ENCODE measurements at regions not wholly inside any gene's neighbourhood (a gene's known extent, or its start where the extent isn't known, plus 50 kb on each side); places are given as distances from the start of the nearest gene placed in this dataset.

DNA sequence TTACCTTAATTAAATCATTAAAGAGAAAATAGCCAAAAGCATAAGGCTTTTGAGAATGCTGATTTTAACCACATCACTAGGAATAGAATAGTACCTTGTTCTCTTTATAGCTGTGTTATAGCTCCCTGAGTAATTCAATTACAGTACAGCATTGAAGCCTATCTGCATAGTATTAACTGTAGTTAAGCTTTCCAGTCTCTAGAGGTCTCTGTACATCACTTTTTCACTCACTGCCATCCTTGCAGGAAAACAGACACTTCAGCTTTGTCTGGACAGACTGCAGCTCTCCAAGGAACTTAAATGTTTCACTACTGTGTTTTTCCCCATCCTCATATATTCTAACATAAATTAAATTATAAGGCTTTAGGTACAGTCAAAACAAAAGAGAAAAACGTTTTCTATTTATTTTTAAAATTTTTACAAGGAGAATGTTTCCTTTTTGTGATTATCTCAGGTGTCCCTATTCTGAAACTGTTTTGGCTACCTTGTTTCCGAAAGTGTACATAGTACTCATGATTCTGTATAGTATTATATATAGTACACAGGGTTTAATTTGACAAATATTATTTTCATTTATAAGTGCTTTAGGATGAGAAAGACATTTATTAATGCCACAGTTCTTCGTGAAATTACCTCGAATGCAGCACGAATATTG, 407.9 kb downstream of the PCDH18 start:
- intact Hi-C loops (cut with DNase I): loop anchor here in 1 of 2 donors (10.0 kb wide), 1 partner anchor 970 kb away; no protein-coding TSS in a partner anchor

DNA sequence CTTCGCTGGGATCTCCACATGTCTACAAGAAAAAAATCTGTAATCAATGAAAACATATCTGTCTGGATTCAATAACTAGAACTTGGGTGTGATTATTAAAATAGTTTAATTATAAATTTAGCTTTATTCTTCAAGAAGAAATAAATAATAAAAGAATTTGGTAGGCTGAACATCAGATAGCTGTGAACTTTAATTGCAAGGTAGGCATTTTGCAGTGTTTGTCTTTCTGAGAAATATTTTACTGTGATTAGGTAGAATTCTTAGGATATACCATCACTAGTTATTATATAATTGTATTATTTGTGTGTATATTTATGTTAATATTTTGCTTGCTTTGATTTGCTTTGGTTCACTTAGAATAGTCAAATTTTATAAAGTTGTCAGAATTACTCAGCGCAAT, 409.4 kb downstream of the PCDH18 start:
- no peak for DNase-seq (ENCODE audit: low spot score)
- intact Hi-C loops (cut with DNase I): loop anchor here in 1 of 2 donors (10.0 kb wide), 1 partner anchor 972 kb away; no protein-coding TSS in a partner anchor

More for the DNA sequence above, 407.9 kb downstream of the PCDH18 start:
- DNase-seq (ENCODE audit: low spot score): no peak

DNA sequence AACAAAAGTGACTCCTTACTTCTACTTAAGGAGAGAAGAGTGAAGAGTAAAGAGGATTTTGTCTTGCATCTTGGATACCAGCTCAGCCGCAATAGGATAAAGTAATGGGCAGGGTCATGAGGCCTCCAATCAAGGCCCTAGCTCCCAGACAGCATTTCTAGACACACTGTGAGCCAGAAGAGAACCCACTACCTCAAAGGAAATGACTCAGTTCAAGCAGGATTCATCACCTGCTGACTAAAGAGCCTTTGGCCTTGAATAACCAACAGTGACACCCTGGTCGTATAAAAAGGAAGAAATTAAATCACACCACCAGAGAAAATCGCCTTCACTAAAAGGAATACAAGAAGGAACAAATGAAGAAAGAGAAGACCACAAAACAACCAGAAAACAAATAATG, 416.1 kb downstream of the PCDH18 start:
- intact Hi-C loops (cut with DNase I): no loop called here
- DNase-seq (ENCODE audit: low spot score): no peak

DNA sequence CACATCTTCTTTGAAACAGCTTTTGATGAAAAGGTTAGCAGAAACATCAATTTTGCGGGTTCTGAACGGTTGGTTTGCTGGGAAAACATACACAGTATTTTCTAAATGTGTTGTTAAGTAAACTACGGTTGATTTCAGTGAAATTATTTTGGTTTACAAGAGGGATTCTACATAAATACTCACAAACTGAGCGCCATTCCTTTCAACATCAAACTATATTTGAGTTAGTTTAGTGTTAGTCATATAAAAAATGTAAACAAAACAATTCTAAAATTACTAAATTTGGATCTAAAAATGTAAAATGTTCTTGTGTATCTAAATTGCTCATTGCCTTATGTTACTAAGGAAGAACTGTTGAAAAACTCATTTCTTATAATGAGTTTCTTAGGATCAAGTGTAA, 425.6 kb downstream of the PCDH18 start:
- intact Hi-C loops (cut with DNase I): no loop called here
- no peak for DNase-seq (ENCODE audit: low spot score)

DNA sequence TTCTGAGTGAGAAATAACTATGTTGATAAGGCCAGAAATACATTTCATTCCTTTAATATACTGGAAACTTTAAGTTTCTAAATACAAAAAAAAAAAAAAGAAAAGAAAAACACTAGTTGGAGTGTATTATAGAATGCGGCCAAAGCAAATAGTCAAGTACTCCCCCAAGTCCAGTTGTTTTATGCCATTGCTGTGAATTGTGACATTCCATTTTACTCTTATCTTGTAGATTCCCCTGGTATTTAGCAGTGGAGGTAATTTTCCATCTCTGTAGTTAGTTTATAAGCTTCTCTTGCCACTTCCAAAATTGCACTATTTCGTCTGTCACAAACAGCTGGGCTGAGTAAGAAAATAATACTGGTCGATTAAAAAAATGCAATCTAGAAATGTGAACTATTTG, 426.0 kb downstream of the PCDH18 start:
- no peak for DNase-seq (ENCODE audit: low spot score)
- intact Hi-C loops (cut with DNase I): no loop called here

DNA sequence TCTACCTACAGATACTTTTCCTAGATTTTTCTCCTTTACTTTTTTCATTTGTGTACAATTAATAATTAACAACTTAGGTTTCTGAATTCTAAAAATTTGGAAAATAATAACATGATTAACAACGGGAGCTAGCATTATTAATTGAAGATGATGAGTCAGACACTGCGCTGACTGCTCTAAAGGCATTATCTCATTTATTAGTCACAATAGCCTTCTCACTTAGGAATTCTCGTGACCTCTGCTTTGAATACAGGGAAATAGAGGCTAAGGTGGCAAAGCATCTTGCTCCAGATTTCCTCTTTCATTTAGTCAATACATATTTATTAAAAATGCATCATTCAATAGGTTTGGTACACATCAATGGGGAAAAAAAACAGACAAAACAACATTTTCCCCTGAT, 441.3 kb downstream of the PCDH18 start:
- no peak for DNase-seq (ENCODE audit: low spot score)
- intact Hi-C loops (cut with DNase I): no loop called here

DNA sequence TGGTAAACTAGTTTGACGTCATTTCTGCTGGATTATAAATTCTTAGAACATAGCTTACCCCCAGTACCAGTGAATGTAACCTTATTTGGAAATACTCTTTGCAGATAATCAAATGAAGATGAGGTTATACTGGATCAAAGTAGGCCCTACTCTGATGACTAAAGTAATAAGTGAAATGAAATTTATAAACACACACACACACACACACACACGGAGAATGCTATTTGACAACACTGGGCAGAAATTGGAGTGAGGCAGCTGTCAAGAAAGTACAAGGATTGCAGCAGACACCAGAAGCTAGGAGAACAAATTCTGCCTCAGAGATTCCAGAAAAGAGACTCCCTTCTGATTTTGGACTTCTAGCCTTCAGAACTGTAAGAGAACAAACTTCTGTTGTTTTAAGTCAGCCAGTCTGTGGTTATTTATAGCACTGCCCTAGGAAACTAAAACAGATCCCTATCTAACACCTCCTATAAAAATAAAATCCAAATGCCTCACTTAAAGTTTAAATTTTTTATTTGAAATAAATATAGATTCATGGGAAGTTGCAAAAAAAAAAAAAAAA, 448.6 kb downstream of the PCDH18 start:
- intact Hi-C loops (cut with DNase I): no loop called here
- no peak for DNase-seq (ENCODE audit: low spot score)

DNA sequence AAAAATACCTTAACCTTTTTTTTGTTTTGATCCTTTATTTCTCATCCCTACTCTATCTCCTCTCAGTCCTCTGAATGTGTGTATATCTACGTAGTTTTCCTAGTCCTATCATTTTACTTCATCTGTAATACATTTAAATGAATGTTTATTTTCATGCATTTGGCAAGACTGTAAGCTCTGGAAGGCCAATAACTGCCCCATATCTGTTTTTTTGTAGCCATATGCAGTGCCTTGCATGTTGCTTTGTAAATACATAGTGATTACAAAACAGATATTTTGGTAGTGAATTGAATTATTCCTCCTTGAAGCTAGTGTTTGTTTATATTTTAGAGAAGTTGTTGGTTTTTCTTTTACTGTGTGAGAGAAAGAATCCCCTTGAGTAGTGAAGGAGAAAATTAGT, 450.2 kb downstream of the PCDH18 start:
- intact Hi-C loops (cut with DNase I): no loop called here
- DNase-seq (ENCODE audit: low spot score): no peak

DNA sequence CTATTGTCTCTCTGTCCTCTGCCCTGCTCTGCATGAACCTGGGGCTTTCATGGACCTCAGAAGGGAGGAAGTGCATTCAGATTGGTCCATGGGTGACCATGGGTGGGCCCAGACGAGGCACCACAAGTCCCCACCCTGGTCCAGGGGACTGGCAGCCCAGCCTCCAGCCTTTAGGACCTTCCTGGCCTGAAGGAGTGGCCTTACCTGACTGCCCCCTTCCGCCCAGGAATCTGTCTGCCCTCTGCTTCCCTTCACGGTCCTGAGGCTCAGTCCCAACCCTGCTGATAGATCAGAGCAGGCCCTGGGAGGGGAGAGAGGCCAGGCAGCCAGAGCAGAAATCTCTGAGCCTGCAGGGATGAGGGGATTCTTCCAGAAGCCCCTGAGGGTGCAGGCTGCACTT, 455.4 kb downstream of the PCDH18 start:
- DNase-seq (ENCODE audit: low spot score): no peak

DNA sequence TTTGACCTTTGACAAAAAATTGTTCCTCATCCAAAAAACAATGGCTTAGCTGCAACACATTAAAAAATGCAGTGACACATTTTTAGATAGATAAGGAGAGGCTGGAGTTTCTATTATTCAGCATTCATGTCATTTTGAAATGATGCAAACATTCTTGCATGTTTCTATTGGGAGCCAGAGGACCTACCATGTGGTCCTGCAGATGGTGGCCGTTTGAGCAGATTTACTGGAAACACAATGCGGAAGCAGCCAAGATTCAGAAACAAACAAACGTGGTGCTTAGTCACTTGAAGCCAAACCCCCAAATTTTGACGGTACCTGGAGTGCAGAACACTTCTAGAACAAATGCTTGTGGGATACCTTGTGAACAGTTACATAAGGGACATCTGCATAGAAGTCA, 456.7 kb downstream of the PCDH18 start:
- DNase-seq (ENCODE audit: low spot score): no peak
- intact Hi-C loops (cut with DNase I): no loop called here

More for the DNA sequence above, 455.4 kb downstream of the PCDH18 start:
- intact Hi-C loops (cut with DNase I): no loop called here

DNA sequence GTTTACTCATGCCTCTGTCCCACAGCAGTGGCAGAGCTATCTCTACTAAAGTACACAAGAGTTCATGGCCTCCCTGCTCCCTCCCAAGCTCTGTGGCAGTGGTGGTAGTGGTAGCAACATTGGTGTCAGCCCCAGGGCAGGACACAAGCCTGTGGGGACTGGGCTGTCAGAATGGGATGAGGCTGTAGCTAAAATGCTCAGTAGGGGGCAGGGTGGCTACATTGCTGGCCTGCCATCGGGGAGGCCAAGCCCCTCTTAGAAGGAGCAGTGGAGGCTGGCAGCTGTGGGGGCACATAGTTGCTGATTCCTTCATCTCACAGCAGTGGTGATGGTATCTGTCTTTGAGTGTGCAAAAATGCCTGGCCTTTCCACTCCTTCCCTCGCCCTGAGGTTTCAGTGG, 461.7 kb downstream of the PCDH18 start:
- DNase-seq (ENCODE audit: low spot score): no peak
- intact Hi-C loops (cut with DNase I): no loop called here

DNA sequence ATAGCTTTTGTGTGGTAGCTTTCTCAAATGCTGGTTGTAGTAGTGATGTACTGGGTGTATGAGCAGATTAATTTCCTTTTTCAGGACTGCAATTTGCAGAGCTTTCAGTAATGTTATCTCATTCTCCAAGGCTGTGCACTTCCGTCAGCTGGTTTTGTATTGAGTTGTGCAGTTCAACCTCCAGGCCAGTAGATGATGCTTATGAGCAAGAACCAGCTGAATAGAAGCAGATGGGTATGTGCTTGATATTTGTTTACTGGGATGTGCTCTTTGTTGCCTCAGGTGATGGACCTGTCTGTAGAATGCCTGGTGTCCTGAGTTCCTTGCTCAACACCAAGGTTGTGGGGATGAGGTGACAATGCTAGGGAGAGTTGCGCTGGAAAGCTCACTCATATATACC, 462.8 kb downstream of the PCDH18 start:
- intact Hi-C loops (cut with DNase I): no loop called here

DNA sequence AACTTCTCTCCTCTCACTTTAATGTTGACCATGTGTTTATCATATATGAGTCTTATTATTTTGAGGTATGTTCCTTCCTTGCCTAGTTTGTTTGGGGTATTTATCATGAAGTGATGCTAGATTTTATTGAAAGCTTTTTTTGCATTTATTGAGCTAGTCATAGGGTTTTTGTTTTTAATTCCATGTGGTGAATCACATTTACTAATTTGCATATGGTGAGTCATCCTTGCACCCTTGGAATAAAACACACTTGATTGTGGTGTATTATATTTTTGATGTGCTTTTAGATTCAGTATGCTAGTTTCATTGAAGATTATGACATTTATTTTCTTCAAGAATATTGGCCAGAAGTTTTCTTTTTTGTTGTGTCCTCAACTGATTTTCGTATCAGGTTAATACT, 464.6 kb downstream of the PCDH18 start:
- DNase-seq (ENCODE audit: low spot score): no peak
- intact Hi-C loops (cut with DNase I): no loop called here

More for the DNA sequence above, 462.8 kb downstream of the PCDH18 start:
- no peak for DNase-seq (ENCODE audit: low spot score)

DNA sequence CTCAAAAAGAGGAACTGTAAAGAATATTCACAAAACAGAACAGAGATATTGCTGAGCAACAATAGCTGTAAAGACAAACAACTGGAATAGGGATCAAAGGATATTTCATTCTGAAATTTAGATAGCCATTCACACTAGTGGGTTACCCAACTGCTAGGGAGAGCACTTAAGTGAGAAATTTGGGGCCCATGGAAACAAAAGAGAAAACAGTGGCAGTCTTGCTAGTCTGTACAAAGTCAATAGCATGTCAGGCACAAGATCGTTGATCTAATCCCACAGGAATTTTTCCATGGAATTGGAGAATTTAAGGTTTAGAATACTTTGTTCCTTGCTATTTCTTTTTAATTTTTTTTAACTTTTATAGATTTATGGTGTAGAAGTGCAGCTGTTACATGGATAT, 467.0 kb downstream of the PCDH18 start:
- no peak for DNase-seq (ENCODE audit: low spot score)
- intact Hi-C loops (cut with DNase I): no loop called here

DNA sequence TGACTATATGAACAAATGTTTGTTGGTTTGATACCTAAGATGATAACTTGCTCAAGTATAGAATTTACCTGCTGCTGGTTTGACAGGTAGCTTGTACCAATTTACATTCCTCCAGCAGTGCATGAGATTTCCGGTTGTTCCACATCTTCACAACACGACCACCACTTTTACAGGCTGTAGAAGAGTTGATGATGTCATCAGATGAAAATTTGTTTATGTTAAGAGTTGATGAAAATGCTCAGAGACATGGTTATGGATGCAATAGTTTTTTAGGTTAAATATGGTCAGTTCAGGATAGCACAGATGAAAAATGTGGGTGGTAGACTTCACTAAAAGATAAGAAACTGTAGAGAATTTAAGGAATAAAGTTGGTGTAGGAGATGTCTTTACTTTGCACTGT, 468.3 kb downstream of the PCDH18 start:
- intact Hi-C loops (cut with DNase I): no loop called here
- no peak for DNase-seq (ENCODE audit: low spot score)

DNA sequence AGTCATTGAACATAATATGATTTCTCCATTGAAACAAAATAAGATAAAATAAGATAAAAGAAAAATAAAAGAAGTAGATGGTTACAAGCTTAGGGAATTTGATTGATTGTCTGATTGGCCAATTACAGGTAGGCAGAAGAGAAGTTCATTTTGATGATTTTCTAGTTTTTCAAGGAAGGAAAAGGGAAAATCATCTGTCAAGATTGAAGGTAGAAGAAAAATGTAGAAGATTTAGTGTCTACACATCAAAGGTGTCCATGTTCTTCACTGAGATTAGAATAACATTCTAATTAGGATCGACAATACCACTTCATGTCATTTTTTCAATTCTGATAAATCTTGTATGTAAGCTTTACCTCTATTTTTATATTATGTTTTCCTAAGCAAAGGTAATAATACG, 489.1 kb downstream of the PCDH18 start:
- intact Hi-C loops (cut with DNase I): no loop called here

DNA sequence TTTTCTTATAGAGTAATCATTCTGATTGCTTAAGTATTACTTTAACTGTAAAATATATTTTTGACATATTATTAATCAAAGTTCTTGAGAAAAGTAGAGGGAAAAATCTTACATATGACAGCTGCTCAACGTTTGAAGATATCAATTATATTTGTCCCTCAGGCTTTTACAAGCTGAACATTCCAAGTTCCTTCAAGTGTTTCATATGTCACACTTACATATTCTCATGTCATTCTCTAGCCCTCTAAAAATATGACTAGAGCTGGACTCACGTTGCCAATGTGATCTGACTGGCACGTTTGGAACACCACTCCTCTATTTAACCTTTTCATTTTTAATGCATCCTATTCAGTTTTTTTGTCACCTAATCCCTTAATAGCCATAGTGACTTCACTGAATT, 492.9 kb downstream of the PCDH18 start:
- intact Hi-C loops (cut with DNase I): no loop called here
- DNase-seq (ENCODE audit: low spot score): no peak

More for the DNA sequence above, 489.1 kb downstream of the PCDH18 start:
- DNase-seq (ENCODE audit: low spot score): no peak

DNA sequence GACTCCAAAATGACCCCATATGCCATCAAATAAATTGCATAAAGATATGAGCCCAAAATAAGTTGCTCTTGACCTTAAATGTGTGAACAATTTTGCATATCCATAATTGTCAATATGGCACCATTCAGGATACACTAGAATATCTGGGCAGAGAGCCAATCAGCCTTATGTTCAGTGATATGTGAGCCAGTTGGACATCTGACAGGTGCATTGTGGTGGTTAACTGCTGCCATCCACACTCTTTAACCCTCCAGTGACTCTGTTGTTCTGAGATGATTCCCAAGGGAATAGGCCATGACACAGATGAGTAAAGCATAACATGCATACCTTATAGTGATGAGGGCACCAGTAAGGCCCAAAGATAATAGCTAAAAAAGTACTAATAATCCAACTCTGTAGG, 500.1 kb downstream of the PCDH18 start:
- intact Hi-C loops (cut with DNase I): no loop called here
- no peak for DNase-seq (ENCODE audit: low spot score)

DNA sequence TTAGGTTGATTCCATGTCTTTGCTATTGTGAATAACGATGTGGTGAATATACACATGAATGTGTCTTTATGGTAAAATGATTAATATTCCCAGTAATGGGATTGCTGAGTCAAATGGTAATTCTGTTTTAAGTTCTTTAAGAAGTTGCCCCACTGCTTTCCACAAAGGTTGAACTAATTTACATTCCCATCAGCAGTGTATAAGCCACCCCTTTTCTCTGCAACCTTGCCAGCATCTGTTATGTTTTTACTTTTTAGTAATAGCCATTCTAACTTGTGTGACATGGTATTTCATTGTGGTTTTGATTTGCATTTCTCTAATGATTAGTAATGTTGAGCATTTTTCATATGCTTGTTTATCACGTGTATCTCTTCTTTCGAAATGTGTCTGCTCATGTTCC, 503.3 kb downstream of the PCDH18 start:
- no peak for DNase-seq (ENCODE audit: low spot score)
- intact Hi-C loops (cut with DNase I): no loop called here

DNA sequence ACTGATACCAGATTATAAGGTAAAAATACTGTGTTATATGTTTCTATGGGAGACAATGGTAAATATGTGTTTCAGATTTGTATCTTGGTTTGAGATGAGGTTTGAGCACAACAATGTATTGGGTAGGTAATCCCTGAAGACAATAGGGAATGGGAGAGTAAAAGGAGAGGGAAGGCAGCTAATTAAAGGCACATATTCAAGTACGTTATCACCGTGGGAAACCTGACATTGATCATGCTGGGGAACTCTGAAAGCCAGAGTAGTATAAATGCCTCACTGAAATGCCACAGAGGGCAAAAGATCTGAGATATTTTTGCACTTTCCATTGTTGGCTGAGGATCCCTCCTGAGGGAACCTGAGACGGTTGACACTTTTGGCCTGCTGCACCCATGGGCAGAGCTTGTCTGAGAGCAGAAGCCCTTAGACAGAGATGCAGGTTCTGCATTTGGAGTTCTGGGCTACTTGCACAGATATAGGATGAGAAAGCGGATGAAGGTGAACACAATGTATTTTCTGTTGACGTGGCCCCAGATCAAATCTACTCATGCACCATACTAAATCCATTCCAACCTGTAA, 506.7 kb downstream of the PCDH18 start:
- intact Hi-C loops (cut with DNase I): no loop called here
- DNase-seq (ENCODE audit: low spot score): no peak
